Mesenchymal stem cell (in vitro differentiated cells and primary cell): ENCODE measurements at regions not wholly inside any gene's neighbourhood (a gene's known extent, or its start where the extent isn't known, plus 50 kb on each side); places are given as distances from the start of the nearest gene placed in this dataset.

Experiments used
- DNase-seq: peaks from one replicate; pipeline ENCODE4 v3.0.0-alpha.2; 2013
- H2AFZ ChIP-seq: one replicate; pipeline ENCODE4 v1.6.1; 2013; ENCODE audit warnings: low read depth, mild to moderate bottlenecking, control low read depth, inconsistent platforms, low read length, moderate library complexity
- H2AK5ac ChIP-seq: 2 replicates; pipeline ENCODE4 v1.6.1; 2013; ENCODE audit warnings: low read length, moderate library complexity, mild to moderate bottlenecking, inconsistent platforms; ENCODE audit not compliant: severe bottlenecking
- H2BK120ac ChIP-seq: one replicate; pipeline ENCODE4 v1.6.1; 2013; ENCODE audit warnings: low read depth, mild to moderate bottlenecking, inconsistent platforms, low read length, moderate library complexity
- H2BK12ac ChIP-seq, 2 experiments: one replicate each; pipeline ENCODE4 v1.6.1; 2013; ENCODE audit warnings: inconsistent platforms in 2 of 2, low read length in 2 of 2, mild to moderate bottlenecking in 2 of 2, moderate library complexity in 2 of 2, control low read depth in 1 of 2
- H2BK15ac ChIP-seq: one replicate; pipeline ENCODE4 v1.6.1; 2013; ENCODE audit warnings: mild to moderate bottlenecking, low read depth, inconsistent platforms; ENCODE audit not compliant: poor library complexity, severe bottlenecking
- H2BK5ac ChIP-seq: 2 replicates; pipeline ENCODE4 v1.6.1; 2013; ENCODE audit warnings: low read depth, mild to moderate bottlenecking, low read length, control low read depth, inconsistent platforms; ENCODE audit not compliant: poor library complexity, severe bottlenecking
- H3K14ac ChIP-seq, 2 experiments: one replicate each; pipeline ENCODE4 v1.6.1; 2013; ENCODE audit warnings: inconsistent platforms in 2 of 2, low read length in 2 of 2, control low read depth in 1 of 2, mild to moderate bottlenecking in 1 of 2, moderate library complexity in 1 of 2
- H3K18ac ChIP-seq, 2 experiments: one replicate each; pipeline ENCODE4 v1.6.1; 2013; ENCODE audit warnings: inconsistent platforms in 2 of 2, low read length in 2 of 2, control low read depth in 1 of 2, low read depth in 1 of 2, mild to moderate bottlenecking in 1 of 2
- H3K23ac ChIP-seq, 2 experiments: one replicate each; pipeline ENCODE4 v1.6.1; 2013; ENCODE audit warnings: inconsistent platforms in 2 of 2, low read length in 2 of 2, mild to moderate bottlenecking in 2 of 2, moderate library complexity in 2 of 2, control low read depth in 1 of 2
- H3K27ac ChIP-seq: 2 replicates; pipeline ENCODE4 v1.5.1; 2013; ENCODE audit warnings: mild to moderate bottlenecking, moderate library complexity, low read length, control low read depth, inconsistent platforms; ENCODE audit not compliant: poor library complexity, severe bottlenecking
- H3K27me3 ChIP-seq, 2 experiments: 2 replicates each; pipeline versions ENCODE4 v1.6.1 to v1.7.0; 2013; ENCODE audit warnings: low read length in 2 of 2, mild to moderate bottlenecking in 2 of 2, moderate library complexity in 2 of 2, control low read depth in 1 of 2, inconsistent platforms in 1 of 2; ENCODE audit not compliant: control insufficient read depth in 1 of 2, insufficient read depth in 1 of 2
- H3K36me3 ChIP-seq, 2 experiments: 2 replicates each; pipeline versions ENCODE4 v1.6.1 to v1.7.0; 2013; ENCODE audit warnings: low read length in 2 of 2, control low read depth in 1 of 2, inconsistent platforms in 1 of 2, low read depth in 1 of 2, mild to moderate bottlenecking in 1 of 2; ENCODE audit not compliant: insufficient read depth in 2 of 2, control insufficient read depth in 1 of 2
- H3K4ac ChIP-seq, 2 experiments: one replicate each; pipeline ENCODE4 v1.6.1; 2013; ENCODE audit warnings: inconsistent platforms in 2 of 2, low read length in 2 of 2, mild to moderate bottlenecking in 2 of 2, moderate library complexity in 2 of 2, control low read depth in 1 of 2, low read depth in 1 of 2
- H3K4me1 ChIP-seq: 2 replicates; pipeline ENCODE4 v1.6.1; 2013; ENCODE audit warnings: low read depth, low read length, control low read depth; ENCODE audit not compliant: control insufficient read depth, insufficient read depth
- H3K4me2 ChIP-seq: 2 replicates; pipeline ENCODE4 v1.6.1; 2013; ENCODE audit warnings: low read length, mild to moderate bottlenecking, inconsistent platforms; ENCODE audit not compliant: poor library complexity, severe bottlenecking
- H3K4me3 ChIP-seq, 2 experiments: 2 replicates each; pipeline versions ENCODE4 v1.5.1 to v1.7.0; 2013; ENCODE audit warnings: low read length in 2 of 2, mild to moderate bottlenecking in 2 of 2, control low read depth in 1 of 2, low read depth in 1 of 2; ENCODE audit not compliant: insufficient read depth in 1 of 2
- H3K79me1 ChIP-seq: replicated peaks from 2 replicates; pipeline ENCODE4 v1.6.1; 2013; ENCODE audit warnings: mild to moderate bottlenecking, control low read depth, low read length, inconsistent platforms; ENCODE audit not compliant: poor library complexity, severe bottlenecking
- H3K9ac ChIP-seq: 2 replicates; pipeline ENCODE4 v1.7.0; 2013; ENCODE audit warnings: mild to moderate bottlenecking, low read length, moderate library complexity
- H3K9me3 ChIP-seq: 2 replicates; pipeline ENCODE4 v1.7.0; 2013; ENCODE audit warnings: mild to moderate bottlenecking, low read length; ENCODE audit not compliant: control insufficient read depth
- H4K8ac ChIP-seq: one replicate; pipeline ENCODE4 v1.6.1; 2013; ENCODE audit warnings: inconsistent platforms, mild to moderate bottlenecking, low read length, moderate library complexity
- H4K91ac ChIP-seq: one replicate; pipeline ENCODE4 v1.6.1; 2013; ENCODE audit warnings: mild to moderate bottlenecking, low read length, inconsistent platforms
- WGBS: methylation state at CpG from one replicate; pipeline ENCODE4 v1.1.7; 2013; ENCODE audit warnings: mixed read lengths; 5-methylcytosine and 5-hydroxymethylcytosine counted together

DNA sequence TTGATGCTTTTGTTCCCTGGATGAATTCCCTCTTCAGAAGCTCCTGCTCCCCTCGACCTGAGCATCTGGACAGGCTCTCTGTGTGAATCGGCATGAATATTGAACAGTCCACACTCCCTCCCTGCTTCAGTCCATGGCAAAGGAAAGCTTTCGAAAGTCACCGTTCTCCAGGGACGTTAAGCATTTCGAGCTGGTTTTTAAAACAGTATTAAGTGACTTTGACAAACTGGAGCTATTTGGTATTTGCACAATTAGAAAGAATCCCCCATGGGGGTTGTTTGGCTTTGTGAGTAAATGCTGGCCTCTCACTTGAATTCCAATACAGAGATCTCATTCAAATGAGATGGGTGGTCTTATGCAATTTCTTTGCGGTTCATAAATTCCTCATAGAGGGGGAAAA lies 85.3 kb upstream of the TIAM2 start:
- H3K18ac ChIP-seq, result no peak overlapping the region
- no peaks in the 10 kb centered on the region for H3K27me3 ChIP-seq

DNA sequence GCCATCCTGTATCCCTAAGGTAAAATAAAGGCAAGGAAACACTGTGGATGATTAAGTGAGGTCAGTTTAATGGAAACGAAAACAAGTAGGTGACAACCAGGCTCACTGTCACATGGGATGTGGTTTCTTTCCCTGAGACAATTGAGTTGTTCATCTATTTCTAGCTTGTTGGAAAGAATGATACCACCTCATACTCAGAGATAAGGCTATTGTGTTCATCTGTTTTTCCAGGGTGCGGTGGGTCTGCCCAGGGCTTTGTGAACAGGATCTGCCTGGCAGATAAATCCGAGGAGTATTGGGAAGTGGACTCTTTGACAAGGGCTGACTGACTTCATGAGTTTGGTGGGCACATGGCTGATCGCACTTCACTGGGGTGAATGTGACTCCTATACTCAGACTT lies 80.8 kb upstream of the TIAM2 start:
- H3K27ac ChIP-seq, result no peak overlapping the region
- H4K91ac ChIP-seq, result no peak overlapping the region
- H2AFZ ChIP-seq, result no peak overlapping the region
- no peak overlapping the region for H2BK5ac ChIP-seq
- H3K14ac ChIP-seq, result no peak overlapping the region
- no peak overlapping the region for H3K23ac ChIP-seq
- no peak overlapping the region for H3K4me2 ChIP-seq
- H3K79me1 ChIP-seq, result peaks cover 8% of the 10 kb centered on the region
- H3K27me3 ChIP-seq, result no peaks in the 10 kb centered on the region
- no peak overlapping the region for H2BK15ac ChIP-seq
- H3K9me3 ChIP-seq, result no peaks in the 10 kb centered on the region
- peaks cover 2% of the 10 kb centered on the region for H3K4me1 ChIP-seq
- no peak overlapping the region for H3K9ac ChIP-seq
- WGBS, result 96% methylated on average over 4 of the region's 4 CpGs
- no peak overlapping the region for H2BK120ac ChIP-seq
- H4K8ac ChIP-seq, result no peak overlapping the region
- H3K18ac ChIP-seq, result no peak overlapping the region
- no peak overlapping the region for H3K4me3 ChIP-seq
- H2BK12ac ChIP-seq, result no peak overlapping the region
- no peak for DNase-seq
- H3K36me3 ChIP-seq, result peaks cover 5% of the 10 kb centered on the region in 2 experiments
- H2AK5ac ChIP-seq, result no peak overlapping the region
- H3K4ac ChIP-seq, result no peak overlapping the region

More for the DNA sequence above, 85.3 kb upstream of the TIAM2 start:
- Histone ChIP-seq H2BK12ac (no peak overlapping the region), H3K9me3 (no peaks in the 10 kb centered on the region), H3K9ac (peak overlapping the region; percentile 44), H2AFZ (no peak overlapping the region), H2AK5ac (no peak overlapping the region), H4K91ac (no peak overlapping the region), H3K4me2 (no peak overlapping the region), H2BK120ac (no peak overlapping the region), H3K23ac (no peak overlapping the region), H4K8ac (no peak overlapping the region), H3K4me3 (peak overlapping the region in 1 of 2 experiments; percentile 39), H2BK5ac (no peak overlapping the region), H3K79me1 (peaks cover 7% of the 10 kb centered on the region), H3K36me3 (peaks cover 5 to 8% of the 10 kb centered on the region in 2 experiments), H3K14ac (no peak overlapping the region), H3K4me1 (no peaks in the 10 kb centered on the region), H3K27ac (no peak overlapping the region), H3K4ac (no peak overlapping the region), H2BK15ac (no peak overlapping the region)
- WGBS, result 66% methylated on average over 7 of the region's 7 CpGs
- no peak for DNase-seq

DNA sequence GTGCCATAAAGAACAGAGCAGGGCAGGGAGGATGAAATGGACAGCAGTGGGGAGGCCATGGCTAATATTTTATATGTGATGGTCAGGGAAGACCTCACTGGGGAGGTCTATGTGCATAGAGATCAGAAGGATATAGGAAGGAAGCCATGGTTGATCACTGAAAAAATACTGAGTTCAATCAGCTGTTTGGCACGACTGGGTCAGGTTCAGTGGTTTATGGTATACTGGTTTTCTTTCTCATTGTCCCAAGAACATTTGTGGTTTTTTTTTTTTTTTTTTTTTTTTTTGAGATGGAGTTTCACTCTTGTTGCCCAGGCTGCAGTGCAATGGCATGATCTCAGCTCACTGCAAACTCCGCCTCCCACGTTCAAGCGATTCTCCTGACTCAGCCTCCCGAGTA lies 78.3 kb upstream of the TIAM2 start:
- Histone ChIP-seq H3K27ac (no peak overlapping the region), H3K4ac (no peak overlapping the region), H3K79me1 (peaks cover 6% of the 10 kb centered on the region), H3K4me1 (peaks cover 2% of the 10 kb centered on the region), H3K27me3 (no peaks in the 10 kb centered on the region), H2BK5ac (no peak overlapping the region), H2BK120ac (no peak overlapping the region), H3K14ac (no peak overlapping the region), H2BK12ac (no peak overlapping the region), H3K4me2 (no peak overlapping the region), H4K91ac (no peak overlapping the region), H3K36me3 (peaks cover 0 to 2% of the 10 kb centered on the region in 2 experiments), H3K4me3 (no peak overlapping the region), H2AFZ (no peak overlapping the region), H3K9me3 (no peaks in the 10 kb centered on the region), H3K23ac (no peak overlapping the region), H4K8ac (no peak overlapping the region), H3K18ac (no peak overlapping the region), H2BK15ac (no peak overlapping the region), H3K9ac (no peak overlapping the region), H2AK5ac (no peak overlapping the region)
- 92% methylated on average over 5 of the region's 5 CpGs for WGBS
- no peak for DNase-seq

DNA sequence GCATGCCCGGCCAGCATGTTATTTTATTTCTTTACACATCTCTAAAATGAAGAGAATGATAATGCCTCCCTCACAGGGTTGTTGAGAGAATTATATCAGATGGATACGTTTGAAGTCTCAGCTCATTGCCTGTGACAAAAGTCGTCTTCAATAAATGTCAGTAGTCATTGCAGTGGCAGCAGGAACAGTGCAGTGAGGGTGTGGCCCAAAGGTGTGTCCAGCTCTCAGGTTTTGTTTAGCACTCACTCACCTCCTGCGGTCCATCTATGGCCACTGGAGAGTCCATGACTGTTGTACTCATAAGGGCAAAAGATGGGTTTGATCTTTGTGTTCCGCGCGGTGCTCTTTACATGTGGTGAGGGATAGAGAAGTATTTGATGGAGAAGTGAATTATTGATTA lies 77.2 kb upstream of the TIAM2 start:
- no peak for DNase-seq
- 97% methylated on average over 6 of the region's 7 CpGs for WGBS

More for the DNA sequence above, 77.2 kb upstream of the TIAM2 start:
- Histone ChIP-seq H3K79me1 (peaks cover 7% of the 10 kb centered on the region), H2BK12ac (no peak overlapping the region), H3K27me3 (no peaks in the 10 kb centered on the region), H3K4me3 (no peak overlapping the region), H2BK15ac (no peak overlapping the region), H3K4me1 (peaks cover 2% of the 10 kb centered on the region), H3K9me3 (no peaks in the 10 kb centered on the region), H3K14ac (no peak overlapping the region), H3K4ac (no peak overlapping the region), H3K27ac (no peak overlapping the region), H3K23ac (no peak overlapping the region), H2AFZ (no peak overlapping the region), H3K18ac (no peak overlapping the region), H2BK120ac (no peak overlapping the region), H4K91ac (no peak overlapping the region), H2AK5ac (no peak overlapping the region), H2BK5ac (no peak overlapping the region), H3K9ac (no peak overlapping the region), H4K8ac (no peak overlapping the region), H3K36me3 (no peaks in the 10 kb centered on the region), H3K4me2 (no peak overlapping the region)
